ENCODE measurements at regions not wholly inside any gene's neighbourhood (a gene's known extent, or its start where the extent isn't known, plus 50 kb on each side); places are given as distances from the start of the nearest gene placed in this dataset.
A peak's percentile ranks its signal among the peaks of the same experiment; 100 is the strongest.

DNA sequence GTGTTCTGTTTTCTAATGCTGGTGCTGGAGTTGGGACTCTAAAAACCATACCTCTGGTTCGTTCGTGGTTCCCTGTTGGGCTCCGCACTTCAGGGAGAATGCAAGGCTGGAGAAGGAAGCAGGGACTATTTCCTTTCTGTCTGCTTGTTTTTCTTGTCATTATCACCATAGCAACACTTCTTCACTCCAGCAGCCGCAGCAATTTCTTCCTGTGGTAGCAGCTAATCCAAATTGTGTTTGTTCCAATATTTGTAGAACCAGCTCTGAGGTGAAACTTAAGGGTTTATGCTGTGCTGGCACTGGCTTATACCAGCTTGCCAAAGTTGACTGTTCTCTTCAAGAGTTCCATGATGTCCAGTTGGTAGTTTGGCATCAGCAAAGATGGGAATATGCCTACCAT is 301.4 kb upstream of the SYT4 start:
- Mint-ChIP-seq H3K27ac (no peak overlapping the region), H3K4me1 (ENCODE audit: unreplicated experiment) (peaks cover 4% of the 10 kb centered on the region), H3K36me3 (no peaks in the 10 kb centered on the region), H3K27me3 (peaks cover 3% of the 10 kb centered on the region), H3K4me3 (no peak overlapping the region), H3K9me3 (no peaks in the 10 kb centered on the region)
- no peak for TF ChIP-seq CTCF (conservative IDR thresholded peaks at IDR 0.05)
- DNase-seq (ENCODE audit: extremely low spot score, unreplicated experiment) = no peak

GRCh38 chr18:43581936-43582519 is 304.7 kb upstream of the SYT4 start:
- no peak overlapping the region for H3K27ac Mint-ChIP-seq
- no peak for DNase-seq (ENCODE audit: extremely low spot score, unreplicated experiment)
- H3K4me1 Mint-ChIP-seq (ENCODE audit: unreplicated experiment) = peaks cover 4% of the 10 kb centered on the region
- H3K36me3 Mint-ChIP-seq = no peaks in the 10 kb centered on the region
- H3K4me3 Mint-ChIP-seq = no peak overlapping the region
- no peaks in the 10 kb centered on the region for H3K27me3 Mint-ChIP-seq
- no peak for TF ChIP-seq CTCF (conservative IDR thresholded peaks at IDR 0.05)
- H3K9me3 Mint-ChIP-seq = no peaks in the 10 kb centered on the region

- TF ChIP-seq CTCF (conservative IDR thresholded peaks at IDR 0.05) = peak; percentile 85
- Mint-ChIP-seq H3K4me3 (no peak overlapping the region), H3K9me3 (no peaks in the 10 kb centered on the region), H3K36me3 (no peaks in the 10 kb centered on the region), H3K4me1 (ENCODE audit: unreplicated experiment) (no peaks in the 10 kb centered on the region), H3K27ac (no peak overlapping the region), H3K27me3 (no peaks in the 10 kb centered on the region)
- no peak for DNase-seq (ENCODE audit: extremely low spot score, unreplicated experiment)
Observed at GRCh38 chr18:43587538-43588153, 310.4 kb upstream of the SYT4 start.

- Mint-ChIP-seq H3K4me3 (no peak overlapping the region), H3K27me3 (no peaks in the 10 kb centered on the region), H3K27ac (no peak overlapping the region), H3K36me3 (no peaks in the 10 kb centered on the region), H3K4me1 (ENCODE audit: unreplicated experiment) (no peaks in the 10 kb centered on the region), H3K9me3 (no peaks in the 10 kb centered on the region)
- no peak for DNase-seq (ENCODE audit: extremely low spot score, unreplicated experiment)
- TF ChIP-seq CTCF (conservative IDR thresholded peaks at IDR 0.05) = no peak
Observed at GRCh38 chr18:43588838-43589237, 311.5 kb upstream of the SYT4 start.

- H3K36me3 Mint-ChIP-seq = no peaks in the 10 kb centered on the region
- no peak overlapping the region for H3K4me3 Mint-ChIP-seq
- TF ChIP-seq CTCF (conservative IDR thresholded peaks at IDR 0.05) = no peak
- no peak for DNase-seq (ENCODE audit: extremely low spot score, unreplicated experiment)
- H3K9me3 Mint-ChIP-seq = no peaks in the 10 kb centered on the region
- H3K4me1 Mint-ChIP-seq (ENCODE audit: unreplicated experiment) = no peaks in the 10 kb centered on the region
- no peaks in the 10 kb centered on the region for H3K27me3 Mint-ChIP-seq
- no peak overlapping the region for H3K27ac Mint-ChIP-seq
Observed at GRCh38 chr18:43589611-43590151, 312.4 kb upstream of the SYT4 start.
